T-cell (primary cell): ENCODE measurements at regions not wholly inside any gene's neighbourhood (a gene's known extent, or its start where the extent isn't known, plus 50 kb on each side); places are given as distances from the start of the nearest gene placed in this dataset.

Experiments used
- ATAC-seq, 4 experiments: fragments of 200-7000 bp in 3 of 4; fragments of 150-1000 bp in 1 of 4; cut with Tn5 transposase; replicated peaks in 1 of 4; 1 replicate in 3 of 4; 2 replicates in 1 of 4; pipeline ENCODE4 v1.10.0; 2021; ENCODE audit warnings: moderate library complexity in 3 of 4, mild to moderate bottlenecking in 2 of 4, moderate number of reproducible peaks in 1 of 4
- CTCF ChIA-PET, 2 donors: fragments of 300-600 bp; sonication (Branson Sonifier 250); formaldehyde crosslinking; loops; one replicate each; lab custom pipeline; 2022; ENCODE audit warnings: antibody characterized with exemption in 2 of 2; lab: Charles Lee
- POLR2A ChIA-PET, 2 donors: fragments of 300-600 bp; sonication (Branson Sonifier 250); formaldehyde crosslinking; loops; one replicate each; lab custom pipeline; 2022; ENCODE audit warnings: antibody characterized with exemption in 2 of 2; lab: Charles Lee
- DNase-seq, 35 experiments: peaks; one replicate each; pipeline versions ENCODE4 v3.0.0 to v3.0.0-alpha.2; 2013 to 2023
- H3K27ac ChIP-seq: one replicate; pipeline ENCODE4 v1.5.1; 2013; ENCODE audit warnings: low read length
- H3K27me3 ChIP-seq, 2 experiments: replicated peaks in 1 of 2; 1 replicate in 1 of 2; 2 replicates in 1 of 2; pipeline versions ENCODE4 v1.6.1 to v1.7.0; 2013; ENCODE audit warnings: low read length in 1 of 2, mixed read lengths in 1 of 2; ENCODE audit not compliant: control insufficient read depth in 2 of 2, insufficient read depth in 2 of 2; ENCODE audit errors: extremely low read depth in 1 of 2
- H3K36me3 ChIP-seq, 2 donors: 1 replicate in 1 of 2; 2 replicates in 1 of 2; pipeline versions ENCODE4 v1.6.1 to v1.7.0; 2013; ENCODE audit warnings: low read length in 1 of 2; ENCODE audit not compliant: control insufficient read depth in 2 of 2, insufficient read depth in 1 of 2; ENCODE audit errors: extremely low read depth in 1 of 2
- H3K4me1 ChIP-seq, 2 experiments: 1 replicate in 1 of 2; 2 replicates in 1 of 2; pipeline versions ENCODE4 v1.6.1 to v1.7.0; 2013; ENCODE audit warnings: low read length in 2 of 2, mixed read lengths in 1 of 2; ENCODE audit not compliant: insufficient read depth in 2 of 2, control insufficient read depth in 1 of 2; ENCODE audit errors: extremely low read depth in 1 of 2
- H3K4me3 ChIP-seq, 2 donors: 1 replicate in 1 of 2; 2 replicates in 1 of 2; pipeline versions ENCODE4 v1.5.1 to v1.7.0; 2013; ENCODE audit warnings: mild to moderate bottlenecking in 2 of 2, low read length in 1 of 2, moderate library complexity in 1 of 2; ENCODE audit not compliant: control insufficient read depth in 1 of 2; ENCODE audit errors: extremely low read depth in 1 of 2
- H3K9me3 ChIP-seq: 2 replicates; pipeline ENCODE4 v1.7.0; 2013
- H3K27ac Mint-ChIP-seq, 2 donors: one replicate each; pipeline ENCODE4 v1.8.0; 2020 to 2021; ENCODE audit warnings: mild to moderate bottlenecking in 2 of 2, mixed read lengths in 2 of 2
- H3K27me3 Mint-ChIP-seq, 2 donors: one replicate each; pipeline ENCODE4 v1.8.0; 2021 to 2022; ENCODE audit warnings: mixed read lengths in 2 of 2
- H3K36me3 Mint-ChIP-seq: one replicate; pipeline ENCODE4 v1.8.0; 2021; ENCODE audit warnings: mixed read lengths
- H3K4me1 Mint-ChIP-seq, 3 donors: one replicate each; pipeline ENCODE4 v1.8.0; 2020 to 2022; ENCODE audit warnings: mixed read lengths in 3 of 3, mild to moderate bottlenecking in 1 of 3
- H3K4me3 Mint-ChIP-seq, 3 donors: one replicate each; pipeline ENCODE4 v1.8.0; 2020 to 2022; ENCODE audit warnings: mild to moderate bottlenecking in 3 of 3, mixed read lengths in 3 of 3, moderate library complexity in 3 of 3
- H3K9me3 Mint-ChIP-seq, 3 donors: one replicate each; pipeline ENCODE4 v1.8.0; 2020 to 2022; ENCODE audit warnings: mixed read lengths in 3 of 3
- WGBS: methylation state at CpG from one replicate; pipeline ENCODE4 v1.1.5; 2013; ENCODE audit warnings: missing lambda C conversion rate; ENCODE audit not compliant: insufficient coverage; 5-methylcytosine and 5-hydroxymethylcytosine counted together

GRCh38 chr17:83182620-83183101, 103.3 kb downstream of the METRNL start:
- peaks cover 0 to 2% (median 0%) of the 10 kb centered on the region in 3 donors for H3K4me1 Mint-ChIP-seq
- CTCF ChIA-PET, result no interaction called here
- no peaks in the 10 kb centered on the region for H3K27me3 Mint-ChIP-seq
- H3K4me3 Mint-ChIP-seq, result no peak overlapping the region
- Histone ChIP-seq H3K9me3 (no peaks in the 10 kb centered on the region), H3K36me3 (no peaks in the 10 kb centered on the region), H3K4me3 (no peak overlapping the region), H3K27me3 (peaks cover 0 to 5% of the 10 kb centered on the region in 2 experiments), H3K4me1 (no peaks in the 10 kb centered on the region), H3K27ac (no peak overlapping the region)
- H3K36me3 Mint-ChIP-seq, result no peaks in the 10 kb centered on the region
- ATAC-seq (no peak), DNase-seq (peak in 3 of 35 experiments; percentile 3 to 21 (median 4))
- WGBS, result 83% methylated on average over 6 of the region's 14 CpGs
- no peak overlapping the region for H3K27ac Mint-ChIP-seq
- POLR2A ChIA-PET, result no interaction called here
- peaks cover 0 to under 1% (median 0%) of the 10 kb centered on the region in 3 donors for H3K9me3 Mint-ChIP-seq

GRCh38 chr17:83183145-83183948, 103.9 kb downstream of the METRNL start:
- peaks cover 0 to 5% of the 10 kb centered on the region in 2 experiments for H3K27me3 ChIP-seq
- peaks cover 0 to 3% (median 0%) of the 10 kb centered on the region in 3 donors for H3K9me3 Mint-ChIP-seq
- no peak for ATAC-seq
- H3K27ac ChIP-seq, result no peak overlapping the region
- ChIA-PET POLR2A (no interaction called here), CTCF (no interaction called here)
- no peak overlapping the region for H3K4me3 Mint-ChIP-seq
- H3K36me3 Mint-ChIP-seq, result no peaks in the 10 kb centered on the region
- DNase-seq, result peak in 2 of 35 experiments; percentile 2 to 8
- WGBS, result 92% methylated on average over 25 of the region's 28 CpGs
- H3K4me1 Mint-ChIP-seq, result peaks cover 0 to 2% (median 0%) of the 10 kb centered on the region in 3 donors
- no peak overlapping the region for H3K27ac Mint-ChIP-seq
- no peaks in the 10 kb centered on the region for H3K9me3 ChIP-seq
- no peaks in the 10 kb centered on the region for H3K27me3 Mint-ChIP-seq
- no peak overlapping the region for H3K4me3 ChIP-seq
- H3K36me3 ChIP-seq, result no peaks in the 10 kb centered on the region
- no peaks in the 10 kb centered on the region for H3K4me1 ChIP-seq

GRCh38 chr17:83183951-83184506, 104.6 kb downstream of the METRNL start:
- no peaks in the 10 kb centered on the region for H3K9me3 ChIP-seq
- H3K36me3 ChIP-seq, result no peaks in the 10 kb centered on the region
- ChIA-PET CTCF (no interaction called here), POLR2A (no interaction called here)
- no peak overlapping the region for H3K27ac ChIP-seq
- peaks cover 0 to 3% (median 0%) of the 10 kb centered on the region in 3 donors for H3K9me3 Mint-ChIP-seq
- H3K4me1 ChIP-seq, result no peaks in the 10 kb centered on the region
- WGBS, result 88% methylated on average over 13 of the region's 15 CpGs
- no peak overlapping the region for H3K27ac Mint-ChIP-seq
- H3K4me3 ChIP-seq, result no peak overlapping the region
- H3K4me3 Mint-ChIP-seq, result no peak overlapping the region
- DNase-seq, result peak in 3 of 35 experiments; percentile 3 to 21 (median 5)
- peaks cover 0 to 5% of the 10 kb centered on the region in 2 experiments for H3K27me3 ChIP-seq
- H3K36me3 Mint-ChIP-seq, result no peaks in the 10 kb centered on the region
- ATAC-seq, result no peak
- H3K27me3 Mint-ChIP-seq, result no peaks in the 10 kb centered on the region
- peaks cover 0 to 2% (median 0%) of the 10 kb centered on the region in 3 donors for H3K4me1 Mint-ChIP-seq

GRCh38 chr17:83185023-83186002, 105.9 kb downstream of the METRNL start:
- H3K27ac Mint-ChIP-seq, result no peak overlapping the region
- no peak overlapping the region for H3K27ac ChIP-seq

GRCh38 chr17:83186226-83186625, 106.8 kb downstream of the METRNL start:
- WGBS, result 41% methylated on average over 4 of the region's 4 CpGs
- Histone ChIP-seq H3K27ac (no peak overlapping the region), H3K36me3 (no peaks in the 10 kb centered on the region), H3K4me1 (peaks cover 0 to 7% of the 10 kb centered on the region in 2 experiments), H3K27me3 (peaks cover 0 to 5% of the 10 kb centered on the region in 2 experiments), H3K4me3 (no peak overlapping the region), H3K9me3 (no peaks in the 10 kb centered on the region)
- CTCF ChIA-PET, result no interaction called here
- ATAC-seq, result no peak
- Mint-ChIP-seq H3K36me3 (no peaks in the 10 kb centered on the region), H3K27ac (no peak overlapping the region), H3K4me3 (no peak overlapping the region), H3K4me1 (peaks cover 0 to 2% (median 0%) of the 10 kb centered on the region in 3 donors), H3K9me3 (peaks cover 0 to 3% (median 0%) of the 10 kb centered on the region in 3 donors), H3K27me3 (no peaks in the 10 kb centered on the region)
- POLR2A ChIA-PET, result no interaction called here
- peak in 1 of 35 experiments; percentile 18 for DNase-seq

More at GRCh38 chr17:83185023-83186002, 105.9 kb downstream of the METRNL start:
- ChIA-PET POLR2A (no interaction called here), CTCF (no interaction called here)
- Mint-ChIP-seq H3K36me3 (no peaks in the 10 kb centered on the region), H3K9me3 (peaks cover 0 to 3% (median 0%) of the 10 kb centered on the region in 3 donors), H3K4me1 (peaks cover 0 to 2% (median 0%) of the 10 kb centered on the region in 3 donors), H3K4me3 (no peak overlapping the region), H3K27me3 (no peaks in the 10 kb centered on the region)
- DNase-seq (peak in 1 of 35 experiments; percentile 3), ATAC-seq (no peak)
- no peaks in the 10 kb centered on the region for H3K36me3 ChIP-seq
- no peaks in the 10 kb centered on the region for H3K4me1 ChIP-seq
- no peaks in the 10 kb centered on the region for H3K9me3 ChIP-seq
- H3K27me3 ChIP-seq, result peaks cover 0 to 5% of the 10 kb centered on the region in 2 experiments
- 91% methylated on average over 4 of the region's 9 CpGs for WGBS
- H3K4me3 ChIP-seq, result no peak overlapping the region
